RWPE2 (cell line): ENCODE measurements at regions not wholly inside any gene's neighbourhood (a gene's known extent, or its start where the extent isn't known, plus 50 kb on each side); places are given as distances from the start of the nearest gene placed in this dataset.

Experiments
- ATAC-seq: fragments of 200-7000 bp; cut with Tn5 transposase; 3 replicates; pipeline ENCODE4 v1.9.1; 2021; ENCODE audit warnings: low read depth
- DNase-seq: peaks from one replicate; pipeline ENCODE4 v3.0.0-alpha.2; 2020; ENCODE audit warnings: low spot score
- H3K27ac ChIP-seq: fragments of 450-650 bp; 2 replicates; pipeline ENCODE4 v1.5.1; 2017; ENCODE audit warnings: mild to moderate bottlenecking; ENCODE audit not compliant: poor library complexity, severe bottlenecking
- H3K27me3 ChIP-seq: fragments of 250-450 bp; sonication (Bioruptor Pico); 2 replicates; pipeline ENCODE4 v1.5.1; 2021; ENCODE audit warnings: mild to moderate bottlenecking, moderate library complexity; ENCODE audit not compliant: insufficient read depth, poor library complexity, severe bottlenecking
- H3K36me3 ChIP-seq: fragments of 250-450 bp; sonication (Bioruptor Pico); 2 replicates; pipeline ENCODE4 v1.5.1; 2020; ENCODE audit warnings: low read depth, mild to moderate bottlenecking, moderate library complexity
- H3K4me1 ChIP-seq: fragments of 250-450 bp; sonication (Bioruptor Pico); 2 replicates; pipeline ENCODE4 v1.5.1; 2021; ENCODE audit warnings: mild to moderate bottlenecking, moderate library complexity; ENCODE audit not compliant: insufficient read depth, poor library complexity, severe bottlenecking
- H3K4me3 ChIP-seq: fragments of 250-450 bp; sonication (Bioruptor Pico); 2 replicates; pipeline ENCODE4 v1.5.1; 2021; ENCODE audit warnings: mild to moderate bottlenecking, moderate library complexity; ENCODE audit not compliant: severe bottlenecking
- H3K9me3 ChIP-seq: fragments of 250-450 bp; sonication (Bioruptor Pico); 2 replicates; pipeline ENCODE4 v1.5.1; 2021; ENCODE audit warnings: mild to moderate bottlenecking, moderate library complexity; ENCODE audit not compliant: severe bottlenecking
- CTCF ChIP-seq: fragments of 450-650 bp; IDR thresholded peaks from one replicate; pipeline ENCODE4 v1.5.1; 2017; ENCODE audit warnings: mild to moderate bottlenecking, moderate library complexity; ENCODE audit not compliant: poor library complexity, severe bottlenecking

GRCh38 chr4:34678431-34678830 is 1565.9 kb downstream of the ARAP2 start:
- H3K9me3 ChIP-seq = no peaks in the 10 kb centered on the region
- H3K27ac ChIP-seq = no peak overlapping the region
- no peaks in the 10 kb centered on the region for H3K36me3 ChIP-seq
- TF ChIP-seq CTCF = no peak
- H3K4me1 ChIP-seq = no peaks in the 10 kb centered on the region
- no peak for DNase-seq
- ATAC-seq = no peak
- H3K4me3 ChIP-seq = no peak overlapping the region
- H3K27me3 ChIP-seq = no peaks in the 10 kb centered on the region

- no peaks in the 10 kb centered on the region for H3K36me3 ChIP-seq
- DNase-seq = no peak
- no peaks in the 10 kb centered on the region for H3K27me3 ChIP-seq
- no peak overlapping the region for H3K27ac ChIP-seq
- H3K4me1 ChIP-seq = no peaks in the 10 kb centered on the region
- no peak overlapping the region for H3K4me3 ChIP-seq
- no peak for ATAC-seq
- TF ChIP-seq CTCF = no peak
- no peaks in the 10 kb centered on the region for H3K9me3 ChIP-seq
Measured at GRCh38 chr4:34679228-34679627, 1565.1 kb downstream of the ARAP2 start.

GRCh38 chr4:34709564-34709963 is 1534.8 kb downstream of the ARAP2 start:
- ATAC-seq = no peak

GRCh38 chr4:34718576-34719245 is 1525.6 kb downstream of the ARAP2 start:
- DNase-seq (no peak), ATAC-seq (no peak)
- TF ChIP-seq CTCF = no peak
- H3K36me3 ChIP-seq = no peaks in the 10 kb centered on the region
- H3K4me3 ChIP-seq = no peak overlapping the region
- H3K9me3 ChIP-seq = no peaks in the 10 kb centered on the region
- H3K4me1 ChIP-seq = no peaks in the 10 kb centered on the region
- no peak overlapping the region for H3K27ac ChIP-seq
- no peaks in the 10 kb centered on the region for H3K27me3 ChIP-seq

More at GRCh38 chr4:34709564-34709963, 1534.8 kb downstream of the ARAP2 start:
- Histone ChIP-seq H3K27me3 (no peaks in the 10 kb centered on the region), H3K9me3 (no peaks in the 10 kb centered on the region), H3K27ac (no peak overlapping the region), H3K4me3 (no peak overlapping the region), H3K4me1 (no peaks in the 10 kb centered on the region), H3K36me3 (no peaks in the 10 kb centered on the region)
- TF ChIP-seq CTCF = no peak
- DNase-seq = no peak

GRCh38 chr4:34720571-34720970 is 1523.7 kb downstream of the ARAP2 start:
- Histone ChIP-seq H3K27me3 (no peaks in the 10 kb centered on the region), H3K4me1 (no peaks in the 10 kb centered on the region), H3K36me3 (no peaks in the 10 kb centered on the region), H3K4me3 (no peak overlapping the region), H3K9me3 (no peaks in the 10 kb centered on the region), H3K27ac (no peak overlapping the region)
- no peak for ATAC-seq
- peak; percentile 73 for TF ChIP-seq CTCF
- no peak for DNase-seq
